Stimulated activated CD4-positive, alpha-beta T cell treated with anti-CD3 and anti-CD28 coated beads, Interleukin-4, amount 100 ng/mL, for 1 hour (primary cell): ENCODE measurements at regions not wholly inside any gene's neighbourhood (a gene's known extent, or its start where the extent isn't known, plus 50 kb on each side); places are given as distances from the start of the nearest gene placed in this dataset.
"Not testable (repeated sequence)": the region's sequence is repeated elsewhere in the genome, so short reads cannot be mapped to it uniquely, and the experiment has no call there.

Source experiments
- DNase-seq: peaks from one replicate; pipeline ENCODE4 v3.0.0-alpha.2; 2020

DNA sequence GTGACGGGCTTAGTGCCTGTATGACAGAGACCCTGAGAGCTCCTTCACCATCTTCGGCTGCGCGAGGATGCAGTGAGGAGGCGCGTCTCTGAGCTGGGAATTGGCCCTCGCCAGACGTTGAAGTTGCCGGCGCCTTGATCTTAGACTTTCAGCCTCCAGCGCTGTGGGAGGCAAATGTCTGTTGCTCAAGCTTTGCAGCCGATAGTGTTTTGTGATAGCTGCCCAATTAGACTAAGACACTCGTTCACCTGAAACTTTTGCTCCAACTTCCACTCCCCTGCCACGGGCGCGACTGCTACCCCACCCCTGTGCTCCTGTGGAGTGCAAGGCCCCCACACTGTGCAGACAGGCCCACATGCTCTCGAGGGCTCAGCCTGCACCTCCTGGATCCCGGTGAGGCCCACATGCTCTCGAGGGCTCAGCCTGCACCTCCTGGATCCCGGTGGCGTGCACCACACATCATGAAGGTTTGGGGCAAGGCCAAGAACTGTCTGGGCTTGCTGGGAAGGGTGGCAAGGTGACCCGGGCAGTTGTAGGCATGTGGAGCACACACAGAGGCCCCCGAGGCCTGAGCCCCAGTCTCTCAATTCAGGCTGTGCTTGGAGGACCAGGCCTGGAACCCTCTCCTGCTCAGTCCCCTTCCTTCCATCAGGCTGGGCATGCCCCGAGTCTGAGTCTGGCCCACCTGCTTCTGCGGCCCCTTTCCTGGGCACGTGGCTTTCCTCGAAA is 324.6 kb downstream of the TMEM121 start:
- DNase-seq = no peak

DNA sequence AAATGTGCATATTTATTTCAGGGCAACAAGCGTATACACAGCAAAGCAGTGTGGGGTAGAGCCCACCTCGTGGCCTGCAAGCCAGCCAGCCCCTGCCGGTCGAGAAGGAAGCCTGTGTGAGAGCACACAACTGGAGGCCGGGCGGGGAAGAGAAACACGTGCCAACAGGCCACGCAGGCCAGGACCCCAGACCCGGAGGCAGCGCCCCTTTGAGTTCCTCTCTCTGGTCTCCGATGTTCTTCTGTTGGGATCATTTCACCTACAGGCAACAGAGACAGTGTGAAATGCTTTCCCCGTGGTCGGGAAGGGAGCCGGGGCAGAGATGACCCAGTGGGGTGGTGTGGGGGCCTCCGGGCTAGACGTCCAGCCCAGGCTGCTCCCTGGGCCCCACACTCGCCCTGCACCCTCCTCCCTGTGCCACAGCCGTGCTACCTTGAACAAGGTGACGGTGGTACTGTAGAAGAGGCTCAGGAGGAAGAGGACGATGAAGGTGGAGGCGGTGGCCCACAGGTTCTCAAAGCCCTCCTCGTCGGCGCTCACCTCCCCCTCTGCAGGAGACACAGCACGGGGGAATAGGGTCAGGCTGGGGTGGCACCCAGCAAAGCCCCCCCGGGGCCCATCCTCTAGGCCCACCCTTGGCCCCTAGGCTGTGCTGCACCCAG is 325.5 kb downstream of the TMEM121 start:
- DNase-seq = no peak

DNA sequence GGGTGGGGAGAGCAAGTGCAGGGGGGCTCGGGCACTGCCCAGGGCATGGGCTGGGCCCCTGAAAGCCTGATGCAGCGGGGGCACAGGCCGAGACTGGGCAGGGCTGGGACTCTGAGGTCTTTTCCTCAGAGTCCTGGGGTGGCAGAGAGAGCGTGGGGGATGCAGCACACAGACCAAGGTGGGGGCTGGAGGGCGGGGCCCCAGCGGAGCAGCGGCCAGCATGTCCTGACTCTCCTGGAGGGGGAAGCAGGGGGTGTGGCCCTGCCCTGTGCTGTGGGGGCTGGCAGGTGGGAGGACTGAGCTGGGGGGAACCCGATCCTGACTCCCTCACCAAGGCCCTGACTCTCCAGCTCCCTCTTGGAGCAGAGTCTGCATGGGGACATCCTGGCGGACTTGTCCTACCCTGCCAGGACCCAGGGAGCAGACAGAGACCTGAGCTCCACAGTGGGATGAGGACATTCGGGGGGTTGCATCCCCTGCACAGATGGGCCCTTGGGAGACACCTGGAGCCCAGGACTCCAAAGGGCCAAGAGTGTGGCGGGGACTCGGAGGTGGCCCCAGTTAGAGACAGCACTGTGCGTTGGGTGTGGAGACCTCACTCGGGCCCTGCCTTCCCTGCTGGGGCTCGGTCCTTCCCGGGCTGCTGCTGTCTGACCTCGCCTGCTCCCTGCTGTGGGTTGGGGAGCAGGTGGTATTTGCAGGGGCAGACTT is 326.1 kb downstream of the TMEM121 start:
- no peak for DNase-seq

DNA sequence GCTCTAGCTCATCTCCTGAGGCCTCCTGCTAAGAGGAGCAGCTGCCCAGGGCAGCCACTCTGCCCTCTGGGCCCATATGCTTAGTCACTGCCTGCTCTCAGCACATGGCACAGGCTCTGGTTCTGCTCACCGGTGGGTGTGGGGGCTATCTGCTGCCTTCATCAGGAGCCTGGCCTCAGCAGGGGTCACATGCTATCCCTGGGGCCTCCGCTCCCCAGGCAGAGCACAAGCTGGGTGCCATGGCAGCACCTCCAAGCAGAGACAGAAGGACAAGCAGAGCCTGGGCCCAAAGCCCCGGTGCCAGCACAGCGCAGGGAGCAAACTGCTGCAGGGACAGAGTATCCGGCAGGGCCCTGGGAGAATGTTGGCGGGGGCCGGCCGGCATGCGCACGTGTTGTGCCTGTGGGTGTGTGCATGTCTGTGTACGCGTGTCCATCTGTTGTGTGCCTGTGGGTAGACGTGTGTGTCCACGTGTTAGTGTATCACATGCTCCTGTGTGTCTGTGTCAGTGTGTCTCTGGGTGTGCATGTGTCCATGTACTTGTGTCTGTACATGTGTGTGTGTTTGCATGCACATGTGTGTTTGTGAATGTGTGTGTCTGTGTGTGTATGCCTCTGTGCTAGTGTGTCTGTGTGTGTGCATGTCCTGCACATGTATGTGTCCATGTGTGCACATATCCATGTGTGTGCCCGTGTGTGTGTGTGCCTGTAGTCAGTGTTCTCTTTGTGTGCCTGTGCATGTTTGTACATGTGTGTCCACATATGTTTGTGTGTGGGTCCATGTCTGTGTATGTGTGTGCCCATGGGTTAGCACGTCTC is 326.9 kb downstream of the TMEM121 start:
- DNase-seq = no peak

DNA sequence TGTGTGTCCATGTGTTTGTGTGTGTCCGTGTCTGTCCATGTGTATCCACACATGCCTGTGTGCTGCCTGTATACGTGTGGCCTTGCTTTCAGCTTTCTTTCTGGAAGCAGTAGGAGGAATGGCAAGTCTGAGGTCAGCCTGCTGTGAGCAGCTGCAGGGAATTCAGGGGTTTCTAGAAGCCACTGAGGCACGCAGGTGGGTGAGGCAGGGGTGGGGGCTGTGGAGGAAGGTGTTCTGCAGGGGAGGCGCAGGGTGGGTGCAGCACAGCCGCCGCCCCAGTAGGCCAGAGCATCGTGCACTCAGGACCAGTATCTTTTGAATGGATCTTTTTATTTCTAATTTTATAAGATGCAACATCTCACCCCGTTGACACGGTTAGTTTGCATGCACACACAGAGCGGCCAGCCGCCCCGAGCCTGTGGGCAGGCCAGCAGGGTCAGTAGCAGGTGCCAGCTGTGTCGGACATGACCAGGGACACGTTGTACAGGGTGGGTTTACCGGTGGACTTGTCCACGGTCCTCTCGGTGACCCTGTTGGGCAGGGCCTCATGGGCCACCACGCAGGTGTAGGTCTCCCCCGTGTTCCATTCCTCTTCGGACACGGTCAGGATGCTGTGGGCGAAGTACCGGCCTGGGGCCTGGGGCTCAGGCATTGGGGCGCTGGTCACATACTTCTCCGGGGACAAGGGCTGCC is 327.7 kb downstream of the TMEM121 start:
- no peak for DNase-seq

DNA sequence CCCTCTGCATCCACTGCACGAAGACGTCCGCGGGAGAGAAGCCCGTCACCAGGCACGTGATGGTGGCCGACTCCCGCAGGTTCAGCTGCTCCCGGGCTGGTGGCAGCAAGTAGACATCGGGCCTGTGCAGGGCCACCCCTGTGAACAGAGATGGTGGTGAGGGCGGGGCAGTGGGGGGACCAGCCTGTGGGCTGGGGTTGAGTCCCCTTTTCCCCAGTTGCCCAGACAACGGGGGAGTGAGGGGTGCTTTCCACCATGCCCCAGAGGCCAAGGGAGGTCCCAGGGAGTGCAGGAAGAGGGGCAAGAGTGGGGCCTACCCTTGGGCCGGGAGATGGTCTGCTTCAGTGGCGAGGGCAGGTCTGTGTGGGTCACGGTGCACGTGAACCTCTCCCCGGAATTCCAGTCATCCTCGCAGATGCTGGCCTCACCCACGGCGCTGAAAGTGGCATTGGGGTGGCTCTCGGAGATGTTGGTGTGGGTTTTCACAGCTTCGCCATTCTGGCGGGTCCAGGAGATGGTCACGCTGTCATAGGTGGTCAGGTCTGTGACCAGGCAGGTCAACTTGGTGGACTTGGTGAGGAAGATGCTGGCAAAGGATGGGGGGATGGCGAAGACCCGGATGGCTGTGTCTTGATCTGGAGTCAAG is 328.3 kb downstream of the TMEM121 start:
- no peak for DNase-seq

DNA sequence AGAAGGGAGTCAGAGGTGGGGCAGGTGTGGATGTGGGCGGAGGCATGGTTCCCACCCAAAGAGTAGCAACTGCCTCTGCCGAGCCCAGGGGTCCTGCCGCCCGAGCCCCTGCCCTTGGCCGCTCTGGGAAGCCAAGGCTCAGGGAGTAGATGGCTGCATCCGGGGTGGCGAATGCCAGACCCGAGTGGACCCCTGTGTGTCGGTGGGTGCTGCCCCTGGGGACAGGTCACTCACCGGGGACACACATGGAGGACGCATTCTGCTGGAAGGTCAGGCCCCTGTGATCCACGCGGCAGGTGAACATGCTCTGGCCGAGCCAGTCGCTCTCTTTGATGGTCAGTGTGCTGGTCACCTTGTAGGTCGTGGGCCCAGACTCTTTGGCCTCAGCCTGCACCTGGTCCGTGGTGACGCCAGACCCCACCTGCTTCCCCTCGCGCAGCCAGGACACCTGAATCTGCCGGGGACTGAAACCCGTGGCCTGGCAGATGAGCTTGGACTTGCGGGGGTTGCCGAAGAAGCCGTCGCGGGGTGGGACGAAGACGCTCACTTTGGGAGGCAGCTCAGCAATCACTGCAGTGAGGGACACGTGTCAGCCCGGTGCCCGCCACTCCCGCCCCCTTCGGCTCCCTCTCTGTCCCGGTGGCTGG is 329.0 kb downstream of the TMEM121 start:
- DNase-seq = no peak

DNA sequence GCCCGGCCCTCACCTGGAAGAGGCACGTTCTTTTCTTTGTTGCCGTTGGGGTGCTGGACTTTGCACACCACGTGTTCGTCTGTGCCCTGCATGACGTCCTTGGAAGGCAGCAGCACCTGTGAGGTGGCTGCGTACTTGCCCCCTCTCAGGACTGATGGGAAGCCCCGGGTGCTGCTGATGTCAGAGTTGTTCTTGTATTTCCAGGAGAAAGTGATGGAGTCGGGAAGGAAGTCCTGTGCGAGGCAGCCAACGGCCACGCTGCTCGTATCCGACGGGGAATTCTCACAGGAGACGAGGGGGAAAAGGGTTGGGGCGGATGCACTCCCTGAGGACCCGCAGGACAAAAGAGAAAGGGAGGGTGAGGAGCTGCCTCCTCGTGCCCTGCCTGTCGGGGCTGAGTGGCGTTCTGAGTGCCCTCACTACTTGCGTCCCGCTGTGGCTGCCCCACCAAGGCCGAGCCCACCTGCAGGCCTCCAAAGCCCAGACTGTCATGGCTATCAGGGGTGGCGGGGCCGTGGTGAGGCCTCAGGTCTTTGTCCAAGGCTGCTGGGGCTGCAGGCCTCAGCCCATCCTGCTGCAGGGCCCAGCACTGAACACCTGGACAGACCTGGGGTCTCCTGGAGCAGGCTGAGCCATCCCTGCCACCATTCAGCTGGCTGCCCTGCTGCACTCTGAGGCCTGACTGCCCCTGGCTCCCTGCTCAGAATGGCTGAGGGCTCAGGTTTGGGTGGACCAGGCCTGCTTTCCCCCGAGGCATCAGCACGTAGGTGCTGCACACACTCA is 329.7 kb downstream of the TMEM121 start:
- DNase-seq = no peak

DNA sequence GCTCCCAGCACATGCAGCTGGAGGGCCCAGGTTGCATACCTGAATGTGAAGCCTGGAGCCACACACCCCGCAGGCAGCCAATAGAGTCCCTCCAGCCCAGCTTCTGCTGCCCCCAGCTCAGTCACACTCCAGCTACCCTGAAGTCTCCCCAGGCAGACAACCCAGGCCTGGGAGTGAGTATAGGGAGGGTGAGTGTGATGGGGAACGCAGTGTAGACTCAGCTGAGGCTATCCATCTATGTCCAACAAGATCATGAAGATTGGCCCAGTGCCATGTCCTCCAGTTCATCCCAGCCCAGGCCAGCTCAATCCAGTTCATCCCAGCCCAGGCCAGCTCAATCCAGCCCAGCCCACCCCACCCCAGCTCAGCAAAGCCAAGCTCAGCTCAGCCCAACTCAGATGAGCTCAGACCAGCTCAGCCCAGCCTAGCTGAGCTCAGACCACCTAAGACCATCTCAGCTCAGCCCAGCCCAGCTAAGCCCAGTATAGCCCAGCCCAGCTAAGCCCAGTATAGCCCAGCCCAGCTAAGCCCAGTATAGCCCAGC is 330.4 kb downstream of the TMEM121 start:
- DNase-seq = no peak

DNA sequence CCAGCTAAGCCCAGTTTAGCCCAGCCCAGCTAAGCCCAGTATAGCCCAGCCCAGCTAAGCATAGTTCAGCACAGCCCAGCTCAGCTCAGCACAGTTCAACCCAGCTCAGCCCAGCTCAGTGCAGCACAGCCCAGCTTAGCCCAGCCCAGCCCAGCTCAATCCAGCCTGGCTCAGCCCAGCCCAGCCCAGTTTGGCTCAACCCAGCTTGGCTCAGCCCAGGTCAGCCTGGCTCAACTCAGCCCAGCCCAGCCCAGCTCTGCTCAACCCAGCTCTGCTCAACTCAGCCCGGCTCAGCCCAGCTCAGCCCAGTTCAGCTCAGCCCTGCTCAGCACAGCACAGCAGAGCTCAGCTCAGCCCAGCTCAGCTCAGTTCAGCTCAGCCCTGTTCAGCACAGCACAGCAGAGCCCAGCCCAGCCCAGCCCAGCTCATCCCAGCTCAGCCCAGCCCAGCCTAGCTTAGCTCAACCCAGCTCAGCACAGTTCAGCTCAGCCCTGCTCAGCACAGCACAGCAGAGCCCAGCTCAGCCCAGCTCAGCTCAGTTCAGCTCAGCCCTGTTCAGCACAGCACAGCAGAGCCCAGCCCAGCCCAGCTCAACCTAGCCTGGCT is 330.9 kb downstream of the TMEM121 start:
- DNase-seq = no peak

DNA sequence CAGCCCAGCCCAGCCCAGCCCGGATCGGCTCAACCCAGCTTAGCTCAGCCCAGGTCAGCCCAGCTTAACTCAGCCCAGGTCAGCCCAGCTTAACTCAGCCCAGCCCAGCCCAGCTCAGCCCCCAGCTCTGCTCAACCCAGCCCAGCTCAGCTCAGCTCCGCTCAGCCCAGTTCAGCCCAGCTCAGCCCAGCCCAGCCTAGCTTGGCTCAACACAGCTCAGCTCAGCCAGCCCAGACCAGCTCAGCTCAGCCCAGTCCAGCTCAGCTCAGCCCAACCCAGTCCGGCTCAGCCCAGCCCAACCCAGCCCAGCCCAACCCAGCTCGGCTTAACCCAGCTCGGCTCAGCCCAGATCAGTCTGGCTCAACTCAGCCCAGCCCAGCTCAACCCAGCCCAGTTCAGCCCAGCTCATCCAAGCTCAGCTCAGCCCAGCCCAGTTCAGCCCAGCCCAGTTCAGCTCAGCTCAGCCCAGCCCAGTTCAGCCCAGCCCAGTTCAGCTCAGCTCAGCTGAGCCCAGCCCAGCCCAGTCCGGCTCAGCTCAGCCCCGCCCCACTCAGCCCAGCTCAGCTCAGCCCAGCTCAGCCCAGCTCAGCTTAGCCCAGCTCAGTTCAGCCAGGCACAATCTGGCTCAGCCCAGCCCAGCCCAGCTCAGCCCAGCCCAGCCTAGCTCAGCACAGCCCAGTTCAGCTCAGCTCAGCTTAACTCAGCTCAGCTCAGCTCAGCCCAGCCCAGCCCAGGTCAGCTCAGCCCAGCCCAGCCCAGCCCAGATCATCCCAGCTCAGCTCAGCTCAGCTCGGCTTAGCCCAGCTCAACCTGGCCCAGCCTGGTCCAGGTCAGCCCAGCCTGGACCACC is 331.7 kb downstream of the TMEM121 start:
- no peak for DNase-seq

DNA sequence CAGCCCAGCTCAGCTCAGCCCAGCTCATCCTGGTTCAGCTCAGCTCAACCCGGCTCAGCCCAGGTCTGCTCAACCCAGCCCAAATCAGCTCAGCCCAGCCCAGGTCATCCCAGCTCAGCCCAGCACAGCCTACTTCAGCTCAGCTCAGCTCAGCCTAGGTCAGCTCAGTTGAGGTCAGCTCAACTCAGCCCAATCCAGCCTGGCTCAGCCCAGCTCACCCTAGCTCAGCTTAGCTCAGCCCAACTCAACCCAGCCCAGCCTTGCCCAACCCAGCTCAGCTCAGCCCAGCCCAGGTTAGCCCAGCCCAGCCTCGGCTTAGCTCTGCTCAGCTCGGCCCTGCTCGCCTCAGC is 332.3 kb downstream of the TMEM121 start:
- DNase-seq = no peak

DNA sequence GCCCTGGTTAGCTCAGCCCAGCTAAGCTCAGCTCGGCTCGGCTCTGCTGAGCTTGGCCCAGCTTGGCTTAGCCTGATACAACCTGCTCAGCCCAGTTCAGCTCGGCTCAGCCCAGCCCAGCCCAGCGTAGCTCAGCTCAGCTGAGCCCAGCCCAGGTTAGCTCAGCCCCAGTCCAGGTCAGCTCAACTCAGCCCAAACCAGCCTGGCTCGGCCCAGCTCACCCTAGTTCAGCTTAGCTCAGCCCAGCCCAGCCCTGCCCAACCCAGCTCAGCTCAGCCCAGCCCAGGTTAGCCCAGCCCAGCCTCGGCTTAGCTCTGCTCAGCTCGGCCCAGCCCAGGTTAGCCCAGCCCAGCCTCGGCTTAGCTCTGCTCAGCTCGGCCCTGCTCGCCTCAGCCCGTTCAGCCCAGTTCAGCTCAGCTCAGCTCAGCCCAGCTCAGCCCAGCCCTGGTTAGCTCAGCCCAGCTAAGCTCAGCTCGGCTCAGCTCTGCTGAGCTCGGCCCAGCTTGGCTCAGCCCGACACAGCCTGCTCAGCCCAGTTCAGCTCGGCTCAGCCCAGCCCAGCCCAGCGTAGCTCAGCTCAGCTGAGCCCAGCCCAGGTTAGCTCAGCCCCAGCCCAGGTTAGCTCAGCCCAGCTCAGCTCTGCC is 332.8 kb downstream of the TMEM121 start:
- not testable (repeated sequence) for DNase-seq

DNA sequence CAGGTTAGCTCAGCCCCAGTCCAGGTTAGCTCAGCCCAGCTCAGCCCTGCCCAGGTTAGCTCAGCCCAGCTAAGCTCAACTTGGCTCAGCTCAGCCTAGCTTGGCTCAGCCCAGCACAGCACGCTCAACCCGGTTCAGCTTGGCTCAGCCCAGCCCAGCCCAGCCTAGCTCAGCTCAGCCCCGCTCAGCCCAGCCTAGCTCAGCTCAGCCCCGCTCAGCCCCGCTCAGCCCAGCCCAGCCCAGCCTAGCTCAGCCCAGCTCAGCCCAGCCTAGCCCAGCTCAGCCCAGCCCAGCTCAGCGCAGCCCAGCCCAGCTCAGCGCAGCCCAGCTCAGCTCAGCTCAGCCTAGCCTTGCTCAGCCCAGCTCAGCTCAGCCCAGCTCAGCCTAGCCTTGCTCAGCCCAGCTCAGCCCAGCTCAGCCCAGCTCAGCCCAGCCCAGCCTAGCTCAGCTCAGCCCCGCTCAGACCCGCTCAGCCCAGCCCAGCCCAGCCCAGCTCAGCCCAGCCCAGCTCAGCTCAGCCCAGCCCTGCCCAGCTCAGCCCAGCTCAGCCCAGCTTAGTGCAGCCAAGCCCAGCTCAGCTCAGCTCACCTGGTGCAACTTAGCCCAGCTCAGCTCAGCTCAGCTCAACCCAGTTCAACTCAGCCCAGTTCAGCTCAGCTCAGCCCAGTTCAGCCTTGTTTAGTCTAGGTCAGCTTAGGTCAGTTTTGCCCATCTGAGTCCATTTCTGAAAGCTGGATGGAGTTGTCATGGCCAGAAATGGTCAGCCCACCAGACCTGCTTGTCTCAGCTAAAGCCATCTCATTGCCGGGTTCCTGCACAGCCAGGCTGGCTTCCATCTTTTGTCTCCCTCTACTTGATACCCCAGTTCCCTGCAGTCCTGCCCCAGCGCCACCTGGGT is 333.6 kb downstream of the TMEM121 start:
- DNase-seq = no peak

DNA sequence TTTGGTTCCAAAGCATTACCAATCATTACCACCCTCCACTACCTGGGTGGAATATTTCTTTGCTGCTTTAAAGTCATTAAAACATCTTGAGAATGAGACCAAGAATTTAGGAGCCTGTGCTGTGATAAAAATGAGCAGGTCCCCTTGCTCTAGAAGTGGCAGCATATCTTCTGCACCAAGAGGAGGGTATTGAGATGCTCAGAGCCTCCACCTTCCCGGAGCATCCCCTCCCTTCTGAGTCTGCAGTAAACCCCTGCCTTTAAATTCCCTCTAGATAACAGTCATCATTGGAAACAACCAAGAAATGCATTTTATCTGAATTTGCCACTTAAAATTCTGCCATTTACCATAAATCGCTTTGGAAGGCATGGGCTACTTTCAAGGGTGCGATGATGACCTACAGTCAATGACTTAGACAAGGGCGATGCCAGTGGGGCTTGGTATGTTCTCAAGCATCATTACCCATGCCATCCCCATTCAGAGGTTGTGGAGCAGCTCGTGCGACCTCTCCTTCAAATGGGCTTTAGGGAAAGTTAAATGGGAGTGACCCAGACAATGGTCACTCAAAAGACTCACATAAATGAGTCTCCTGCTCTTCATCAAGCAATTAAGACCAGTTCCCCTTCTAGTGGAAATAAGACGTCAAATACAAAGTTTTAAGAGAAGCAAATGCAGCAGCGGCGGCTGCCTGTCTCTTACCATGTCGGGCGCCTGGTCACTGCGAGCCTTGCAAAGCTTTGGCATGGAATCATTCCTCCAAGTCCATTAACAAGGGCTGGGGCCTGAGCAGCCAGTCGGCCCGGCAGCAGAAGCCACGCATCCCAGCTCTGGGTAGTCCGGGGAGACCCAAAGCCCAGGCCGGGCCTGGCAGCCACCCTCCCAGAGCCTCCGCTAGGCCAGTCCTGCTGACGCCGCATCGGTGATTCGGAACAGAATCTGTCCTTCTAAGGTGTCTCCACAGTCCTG is 334.5 kb downstream of the TMEM121 start:
- DNase-seq = no peak

DNA sequence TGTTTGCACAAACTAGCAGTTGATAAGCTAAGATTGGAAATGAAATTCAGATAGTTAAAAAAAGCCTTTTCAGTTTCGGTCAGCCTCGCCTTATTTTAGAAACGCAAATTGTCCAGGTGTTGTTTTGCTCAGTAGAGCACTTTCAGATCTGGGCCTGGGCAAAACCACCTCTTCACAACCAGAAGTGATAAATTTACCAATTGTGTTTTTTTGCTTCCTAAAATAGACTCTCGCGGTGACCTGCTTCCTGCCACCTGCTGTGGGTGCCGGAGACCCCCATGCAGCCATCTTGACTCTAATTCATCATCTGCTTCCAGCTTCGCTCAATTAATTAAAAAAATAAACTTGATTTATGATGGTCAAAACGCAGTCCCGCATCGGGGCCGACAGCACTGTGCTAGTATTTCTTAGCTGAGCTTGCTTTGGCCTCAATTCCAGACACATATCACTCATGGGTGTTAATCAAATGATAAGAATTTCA is 335.6 kb downstream of the TMEM121 start:
- DNase-seq = no peak
